NCI-H2171 treated with DMSO at 0.1 percent for 48 hours (cell line): ENCODE measurements at regions not wholly inside any gene's neighbourhood (a gene's known extent, or its start where the extent isn't known, plus 50 kb on each side); places are given as distances from the start of the nearest gene placed in this dataset.
"Not testable (repeated sequence)": the region's sequence is repeated elsewhere in the genome, so short reads cannot be mapped to it uniquely, and the experiment has no call there.

Experiments
- DNase-seq: peaks from one replicate; lab custom pipeline; 2025; lab: John Stamatoyannopoulos, UW

GRCh38 chr7:81222692-81223091 lies 303.8 kb upstream of the SEMA3C start:
- not testable (repeated sequence) for DNase-seq

GRCh38 chr7:81221527-81222217 lies 302.8 kb upstream of the SEMA3C start:
- no peak for DNase-seq

- DNase-seq = no peak
Measured at GRCh38 chr7:81218480-81219106, 299.7 kb upstream of the SEMA3C start.

- no peak for DNase-seq
Measured at GRCh38 chr7:81213394-81213793, 294.5 kb upstream of the SEMA3C start.

- no peak for DNase-seq
Measured at GRCh38 chr7:81211934-81212320, 293.1 kb upstream of the SEMA3C start.

- no peak for DNase-seq
Measured at GRCh38 chr7:81211204-81211933, 292.5 kb upstream of the SEMA3C start.

- DNase-seq = no peak
Measured at GRCh38 chr7:81210137-81211064, 291.6 kb upstream of the SEMA3C start.

- DNase-seq = no peak
Measured at GRCh38 chr7:81209059-81209458, 290.2 kb upstream of the SEMA3C start.

GRCh38 chr7:81207801-81208200 lies 288.9 kb upstream of the SEMA3C start:
- DNase-seq = no peak

- no peak for DNase-seq
Measured at GRCh38 chr7:81206667-81207360, 288.0 kb upstream of the SEMA3C start.

- no peak for DNase-seq
Measured at GRCh38 chr7:81206217-81206616, 287.4 kb upstream of the SEMA3C start.

GRCh38 chr7:81201188-81201587 lies 282.3 kb upstream of the SEMA3C start:
- DNase-seq = no peak

GRCh38 chr7:81198766-81199165 lies 279.9 kb upstream of the SEMA3C start:
- DNase-seq = no peak

GRCh38 chr7:81197266-81197665 lies 278.4 kb upstream of the SEMA3C start:
- DNase-seq = no peak

GRCh38 chr7:81195033-81195432 lies 276.2 kb upstream of the SEMA3C start:
- no peak for DNase-seq

GRCh38 chr7:81190997-81191768 lies 272.3 kb upstream of the SEMA3C start:
- no peak for DNase-seq

- DNase-seq = no peak
Measured at GRCh38 chr7:81187753-81188152, 268.9 kb upstream of the SEMA3C start.

GRCh38 chr7:81186691-81187090 lies 267.8 kb upstream of the SEMA3C start:
- no peak for DNase-seq

- no peak for DNase-seq
Measured at GRCh38 chr7:81185072-81185471, 266.2 kb upstream of the SEMA3C start.

GRCh38 chr7:81183326-81183725 lies 264.5 kb upstream of the SEMA3C start:
- no peak for DNase-seq

- DNase-seq = not testable (repeated sequence)
Measured at GRCh38 chr7:81182056-81182455, 263.2 kb upstream of the SEMA3C start.
